ENCODE measurements at regions not wholly inside any gene's neighbourhood (a gene's known extent, or its start where the extent isn't known, plus 50 kb on each side); places are given as distances from the start of the nearest gene placed in this dataset.

DNA sequence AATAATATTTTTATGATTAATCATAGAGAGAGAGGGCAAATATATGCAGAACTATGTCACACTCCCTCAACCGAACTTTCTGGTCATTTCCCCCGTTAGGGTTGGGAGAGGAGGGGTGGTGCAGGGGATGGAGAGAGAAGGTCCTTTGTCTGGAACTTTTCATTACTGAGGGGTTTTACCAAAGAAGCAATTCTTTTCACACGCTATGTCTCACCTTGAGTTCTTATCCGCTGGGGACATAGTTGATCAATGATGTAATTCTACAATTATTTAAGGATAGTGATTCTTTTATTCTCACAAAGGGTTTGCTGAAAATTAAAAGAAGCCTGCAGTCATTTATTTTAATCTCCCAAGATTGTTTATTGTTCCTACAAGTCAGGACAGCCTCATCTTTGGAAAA, 98.3 kb upstream of the RUNX1 start:
- CTCF ChIA-PET = no interaction called here
- Histone ChIP-seq H3K9me3 (ENCODE audit: control insufficient read depth, insufficient read depth, low read depth, low read length) (no peaks in the 10 kb centered on the region), H3K27me3 (ENCODE audit: control insufficient read depth, insufficient read depth, low read length) (no peaks in the 10 kb centered on the region), H3K27ac (ENCODE audit: low read length) (no peak overlapping the region), H3K36me3 (ENCODE audit: control insufficient read depth, insufficient read depth, low read length) (no peaks in the 10 kb centered on the region), H3K4me1 (ENCODE audit: control insufficient read depth, insufficient read depth, low read length) (no peaks in the 10 kb centered on the region), H3K4me3 (ENCODE audit: low read depth in 2 of 2, low read length in 2 of 2) (no peak overlapping the region)
- no peak for ATAC-seq
- in situ Hi-C loops (cut with HindIII; ENCODE audit: low pct_unique_long_range_greater_than_20kb, low sequenced_read_pairs) (no loop called here), intact Hi-C loops (cut with micrococcal nuclease; ENCODE audit: unreplicated experiment) (no loop called here)
- DNase-seq (ENCODE audit: low read depth, low spot score) = no peak
- POLR2A ChIA-PET = interaction anchor here (0.7 kb wide), 1 partner anchor 81 kb away, joined by 3 read pairs; no protein-coding TSS in a partner anchor
- no TSS peak for BruUV-seq (replicated peaks)
- TF ChIP-seq TCF7L2 (IDR thresholded peaks at IDR 0.05; ENCODE audit: low read depth, low read length) = no peak
- no peak for TF ChIP-seq POLR2AphosphoS5 (IDR thresholded peaks at IDR 0.05; ENCODE audit: low read depth, low read length)
- TF ChIP-seq, protein P1, sequence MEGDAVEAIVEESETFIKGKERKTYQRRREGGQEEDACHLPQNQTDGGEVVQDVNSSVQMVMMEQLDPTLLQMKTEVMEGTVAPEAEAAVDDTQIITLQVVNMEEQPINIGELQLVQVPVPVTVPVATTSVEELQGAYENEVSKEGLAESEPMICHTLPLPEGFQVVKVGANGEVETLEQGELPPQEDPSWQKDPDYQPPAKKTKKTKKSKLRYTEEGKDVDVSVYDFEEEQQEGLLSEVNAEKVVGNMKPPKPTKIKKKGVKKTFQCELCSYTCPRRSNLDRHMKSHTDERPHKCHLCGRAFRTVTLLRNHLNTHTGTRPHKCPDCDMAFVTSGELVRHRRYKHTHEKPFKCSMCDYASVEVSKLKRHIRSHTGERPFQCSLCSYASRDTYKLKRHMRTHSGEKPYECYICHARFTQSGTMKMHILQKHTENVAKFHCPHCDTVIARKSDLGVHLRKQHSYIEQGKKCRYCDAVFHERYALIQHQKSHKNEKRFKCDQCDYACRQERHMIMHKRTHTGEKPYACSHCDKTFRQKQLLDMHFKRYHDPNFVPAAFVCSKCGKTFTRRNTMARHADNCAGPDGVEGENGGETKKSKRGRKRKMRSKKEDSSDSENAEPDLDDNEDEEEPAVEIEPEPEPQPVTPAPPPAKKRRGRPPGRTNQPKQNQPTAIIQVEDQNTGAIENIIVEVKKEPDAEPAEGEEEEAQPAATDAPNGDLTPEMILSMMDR (IDR thresholded peaks at IDR 0.05) = no peak
- TF ChIP-seq SIN3A (IDR thresholded peaks at IDR 0.05; ENCODE audit: borderline replicate concordance, insufficient read depth, low read depth, low read length) = no peak

DNA sequence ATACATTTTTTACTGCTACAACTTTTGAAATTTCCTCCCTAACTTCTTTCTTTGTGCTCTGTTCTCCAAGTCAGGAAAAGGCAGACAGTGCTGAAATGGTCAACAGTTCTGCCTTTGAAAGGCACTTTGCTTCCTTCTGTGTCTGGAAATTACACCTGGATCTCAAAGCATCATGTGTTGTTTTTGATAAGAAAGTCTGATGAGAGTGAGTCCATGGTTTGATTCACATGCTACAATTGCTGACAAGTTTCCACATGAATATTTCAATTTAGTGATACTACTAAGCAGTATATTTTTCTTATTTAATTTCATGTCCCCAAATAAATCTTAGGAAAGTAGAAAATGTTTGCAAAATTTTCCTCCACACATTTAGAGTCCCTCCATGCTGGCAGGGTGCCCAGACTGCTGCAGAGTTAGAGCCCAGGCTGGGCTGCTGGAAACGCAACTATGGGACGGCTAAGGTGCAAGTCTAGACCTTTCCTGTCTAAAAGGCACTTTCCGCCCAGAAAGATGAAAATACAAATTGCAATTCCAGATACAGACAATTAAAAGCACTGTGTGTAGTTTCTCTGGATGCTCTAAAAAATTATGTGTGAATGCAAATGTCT, 96.6 kb upstream of the RUNX1 start:
- TF ChIP-seq REST (IDR thresholded peaks at IDR 0.05; ENCODE audit: insufficient read depth in 1 of 2, low read depth in 2 of 2, low read length in 1 of 2) = no peak
- TF ChIP-seq POLR2AphosphoS5 (IDR thresholded peaks at IDR 0.05; ENCODE audit: low read depth, low read length) = no peak
- TF ChIP-seq, protein P1 (IDR thresholded peaks at IDR 0.05) = no peak
- no peak for TF ChIP-seq SIN3A (IDR thresholded peaks at IDR 0.05; ENCODE audit: borderline replicate concordance, insufficient read depth, low read depth, low read length)
- TF ChIP-seq TCF7L2 (IDR thresholded peaks at IDR 0.05; ENCODE audit: low read depth, low read length) = no peak
- BruUV-seq (replicated peaks) = no TSS peak
- ChIA-PET CTCF (no interaction called here), POLR2A (no interaction called here)
- DNase-seq (ENCODE audit: low read depth, low spot score) (no peak), ATAC-seq (no peak)
- no peak overlapping the region for H3K27ac ChIP-seq (ENCODE audit: low read length)
- intact Hi-C loops (cut with micrococcal nuclease; ENCODE audit: unreplicated experiment) (no loop called here), in situ Hi-C loops (cut with HindIII; ENCODE audit: low pct_unique_long_range_greater_than_20kb, low sequenced_read_pairs) (no loop called here)
- no peaks in the 10 kb centered on the region for H3K9me3 ChIP-seq (ENCODE audit: control insufficient read depth, insufficient read depth, low read depth, low read length)
- no peaks in the 10 kb centered on the region for H3K36me3 ChIP-seq (ENCODE audit: control insufficient read depth, insufficient read depth, low read length)
- no peaks in the 10 kb centered on the region for H3K4me1 ChIP-seq (ENCODE audit: control insufficient read depth, insufficient read depth, low read length)
- H3K27me3 ChIP-seq (ENCODE audit: control insufficient read depth, insufficient read depth, low read length) = no peaks in the 10 kb centered on the region
- H3K4me3 ChIP-seq (ENCODE audit: low read depth in 2 of 2, low read length in 2 of 2) = no peak overlapping the region
